DOHH2 (cell line): ENCODE measurements at regions not wholly inside any gene's neighbourhood (a gene's known extent, or its start where the extent isn't known, plus 50 kb on each side); places are given as distances from the start of the nearest gene placed in this dataset.

Experiments used
- H3F3A ChIP-seq: fragments of 200-600 bp; sonication (generic), shearing (Covaris generic); 2 replicates; pipeline ENCODE4 v1.6.0; 2016; ENCODE audit warnings: antibody characterized with exemption, mild to moderate bottlenecking; ENCODE audit not compliant: control insufficient read depth, insufficient read depth
- H3K27ac ChIP-seq: fragments of 200-600 bp; sonication (generic); 2 replicates; pipeline ENCODE4 v1.5.1; 2014; ENCODE audit warnings: low read depth, mild to moderate bottlenecking, low read length, moderate library complexity
- H3K27me3 ChIP-seq: fragments of 200-600 bp; sonication (generic); 2 replicates; pipeline ENCODE4 v1.6.1; 2014; ENCODE audit warnings: mild to moderate bottlenecking, low read length, mixed read lengths; ENCODE audit not compliant: control insufficient read depth
- H3K36me3 ChIP-seq: fragments of 200-600 bp; sonication (generic); 2 replicates; pipeline ENCODE4 v1.6.1; 2014; ENCODE audit warnings: mild to moderate bottlenecking, low read length, moderate library complexity, mixed read lengths; ENCODE audit not compliant: control insufficient read depth
- H3K4me1 ChIP-seq: fragments of 200-600 bp; sonication (generic); 2 replicates; pipeline ENCODE4 v1.6.1; 2014; ENCODE audit warnings: mild to moderate bottlenecking, low read length, mixed read lengths; ENCODE audit not compliant: control insufficient read depth
- H3K4me2 ChIP-seq: fragments of 200-600 bp; sonication (generic); 2 replicates; pipeline ENCODE4 v1.6.0; 2014; ENCODE audit warnings: mild to moderate bottlenecking, low read length, moderate library complexity
- H3K4me3 ChIP-seq: fragments of 200-600 bp; sonication (generic); 2 replicates; pipeline ENCODE4 v1.5.1; 2014; ENCODE audit warnings: mild to moderate bottlenecking, low read length, mixed read lengths
- H3K79me2 ChIP-seq: fragments of 200-600 bp; sonication (generic); 2 replicates; pipeline ENCODE4 v1.6.1; 2014; ENCODE audit warnings: mild to moderate bottlenecking, low read length, mixed read lengths; ENCODE audit not compliant: control insufficient read depth
- H3K9me2 ChIP-seq: fragments of 200-600 bp; sonication (generic); replicated peaks from 2 replicates; pipeline ENCODE4 v1.6.1; 2014; ENCODE audit warnings: mild to moderate bottlenecking, low read length, mixed read lengths; ENCODE audit not compliant: control insufficient read depth
- H3K9me3 ChIP-seq: fragments of 200-600 bp; sonication (generic); 2 replicates; pipeline ENCODE4 v1.6.1; 2014; ENCODE audit warnings: antibody characterized with exemption, low read length, mixed read lengths; ENCODE audit not compliant: control insufficient read depth, insufficient read depth
- H4K20me1 ChIP-seq: fragments of 200-600 bp; sonication (generic); 2 replicates; pipeline ENCODE4 v1.6.0; 2014; ENCODE audit warnings: low read depth, mild to moderate bottlenecking, antibody characterized with exemption, low read length, moderate library complexity; ENCODE audit not compliant: control insufficient read depth, insufficient read depth
- CTCF ChIP-seq: fragments of 200-600 bp; sonication (generic); IDR thresholded peaks from one replicate; pipeline ENCODE4 v1.5.1; 2014; ENCODE audit warnings: antibody characterized with exemption, mild to moderate bottlenecking, low read depth, low read length; ENCODE audit not compliant: poor library complexity, severe bottlenecking
- EZH2phosphoT487 ChIP-seq: fragments of 200-600 bp; sonication (generic); IDR thresholded peaks from 2 replicates; pipeline ENCODE4 v1.6.1; 2017; ENCODE audit warnings: borderline replicate concordance, mild to moderate bottlenecking, antibody characterized with exemption, low read length, moderate library complexity, mixed read lengths

GRCh38 chr17:71917715-71918114, 203.1 kb upstream of the SOX9 start:
- no peak for TF ChIP-seq EZH2phosphoT487
- no peak for TF ChIP-seq CTCF
- Histone ChIP-seq H3K4me3 (no peak overlapping the region), H3K9me3 (no peaks in the 10 kb centered on the region), H3F3A (no peaks in the 10 kb centered on the region), H3K79me2 (no peaks in the 10 kb centered on the region), H4K20me1 (no peaks in the 10 kb centered on the region), H3K4me2 (no peak overlapping the region), H3K9me2 (no peaks in the 10 kb centered on the region), H3K27me3 (no peaks in the 10 kb centered on the region), H3K4me1 (no peaks in the 10 kb centered on the region), H3K36me3 (no peaks in the 10 kb centered on the region), H3K27ac (no peak overlapping the region)

- no peak overlapping the region for H3K4me2 ChIP-seq
- TF ChIP-seq EZH2phosphoT487 (no peak), CTCF (no peak)
- no peaks in the 10 kb centered on the region for H3K9me3 ChIP-seq
- H3F3A ChIP-seq: no peaks in the 10 kb centered on the region
- H3K27ac ChIP-seq: no peak overlapping the region
- no peaks in the 10 kb centered on the region for H3K27me3 ChIP-seq
- H3K4me3 ChIP-seq: no peak overlapping the region
- no peaks in the 10 kb centered on the region for H4K20me1 ChIP-seq
- H3K79me2 ChIP-seq: no peaks in the 10 kb centered on the region
- no peaks in the 10 kb centered on the region for H3K4me1 ChIP-seq
- H3K9me2 ChIP-seq: no peaks in the 10 kb centered on the region
- H3K36me3 ChIP-seq: no peaks in the 10 kb centered on the region
These were observed 201.6 kb upstream of the SOX9 start for GRCh38 chr17:71919186-71919585.

GRCh38 chr17:71919896-71920295, 200.9 kb upstream of the SOX9 start:
- H3K27ac ChIP-seq: no peak overlapping the region
- no peaks in the 10 kb centered on the region for H3K79me2 ChIP-seq
- no peaks in the 10 kb centered on the region for H3K9me2 ChIP-seq
- no peaks in the 10 kb centered on the region for H3K36me3 ChIP-seq
- no peak overlapping the region for H3K4me3 ChIP-seq
- H3K9me3 ChIP-seq: no peaks in the 10 kb centered on the region
- no peaks in the 10 kb centered on the region for H3K4me1 ChIP-seq
- no peaks in the 10 kb centered on the region for H4K20me1 ChIP-seq
- no peaks in the 10 kb centered on the region for H3K27me3 ChIP-seq
- no peaks in the 10 kb centered on the region for H3F3A ChIP-seq
- no peak for TF ChIP-seq EZH2phosphoT487
- no peak for TF ChIP-seq CTCF
- no peak overlapping the region for H3K4me2 ChIP-seq

GRCh38 chr17:71921796-71922195, 199.0 kb upstream of the SOX9 start:
- no peaks in the 10 kb centered on the region for H3F3A ChIP-seq
- H3K4me3 ChIP-seq: no peak overlapping the region
- H3K4me2 ChIP-seq: no peak overlapping the region
- H3K9me2 ChIP-seq: no peaks in the 10 kb centered on the region
- no peaks in the 10 kb centered on the region for H3K27me3 ChIP-seq
- no peaks in the 10 kb centered on the region for H3K36me3 ChIP-seq
- no peaks in the 10 kb centered on the region for H3K79me2 ChIP-seq
- no peaks in the 10 kb centered on the region for H4K20me1 ChIP-seq
- H3K27ac ChIP-seq: no peak overlapping the region
- H3K4me1 ChIP-seq: no peaks in the 10 kb centered on the region
- TF ChIP-seq CTCF: no peak
- TF ChIP-seq EZH2phosphoT487: no peak
- no peaks in the 10 kb centered on the region for H3K9me3 ChIP-seq
